GM23338 (cell line): ENCODE measurements at regions not wholly inside any gene's neighbourhood (a gene's known extent, or its start where the extent isn't known, plus 50 kb on each side); places are given as distances from the start of the nearest gene placed in this dataset.

Source experiments
- ATAC-seq: fragments of 200-7000 bp; cut with Tn5 transposase; 3 replicates; pipeline ENCODE4 v1.9.1; 2020
- DNase-seq: peaks from one replicate; pipeline ENCODE4 v3.0.0-alpha.2; 2015; ENCODE audit warnings: low spot score
- H2AFZ ChIP-seq: fragments of 200-600 bp; sonication (generic); 2 replicates; pipeline ENCODE4 v1.8.0; 2016; ENCODE audit warnings: antibody characterized with exemption, mild to moderate bottlenecking, moderate library complexity
- H3F3A ChIP-seq: fragments of 200-600 bp; sonication (generic); replicated peaks from 2 replicates; pipeline ENCODE4 v1.8.0; 2017; ENCODE audit warnings: antibody characterized with exemption, mixed run types, low read depth
- H3K27ac ChIP-seq: fragments of 200-600 bp; sonication (generic); 2 replicates; pipeline ENCODE4 v1.6.1; 2016; ENCODE audit warnings: low read depth
- H3K27me3 ChIP-seq: fragments of 200-600 bp; sonication (generic); 2 replicates; pipeline ENCODE4 v1.8.0; 2016; ENCODE audit warnings: mild to moderate bottlenecking, mixed run types, moderate library complexity; ENCODE audit not compliant: insufficient read depth
- H3K36me3 ChIP-seq: fragments of 200-600 bp; sonication (generic); 2 replicates; pipeline ENCODE4 v1.8.0; 2016; ENCODE audit warnings: mild to moderate bottlenecking; ENCODE audit not compliant: insufficient read depth
- H3K4me1 ChIP-seq: fragments of 200-600 bp; sonication (generic); 2 replicates; pipeline ENCODE4 v1.8.0; 2016; ENCODE audit warnings: mild to moderate bottlenecking, moderate library complexity; ENCODE audit not compliant: insufficient read depth
- H3K4me2 ChIP-seq: fragments of 200-600 bp; sonication (generic); 2 replicates; pipeline ENCODE4 v1.7.1; 2017; ENCODE audit warnings: mixed run types
- H3K4me3 ChIP-seq: fragments of 200-600 bp; sonication (generic); 2 replicates; pipeline ENCODE4 v1.6.1; 2016; ENCODE audit warnings: mixed run types
- H3K79me2 ChIP-seq: fragments of 200-600 bp; sonication (generic); replicated peaks from 2 replicates; pipeline ENCODE4 v1.8.0; 2017; ENCODE audit warnings: mild to moderate bottlenecking; ENCODE audit not compliant: insufficient read depth
- H3K9me2 ChIP-seq: fragments of 200-600 bp; sonication (generic); 2 replicates; pipeline ENCODE4 v1.8.0; 2017; ENCODE audit not compliant: insufficient read depth
- H4K20me1 ChIP-seq: fragments of 200-600 bp; sonication (generic); replicated peaks from 2 replicates; pipeline ENCODE4 v1.8.0; 2017; ENCODE audit warnings: mild to moderate bottlenecking; ENCODE audit not compliant: insufficient read depth
- H3K27ac Mint-ChIP-seq: 2 replicates; pipeline ENCODE4 v1.8.0; 2020; ENCODE audit warnings: inconsistent platforms, mild to moderate bottlenecking, moderate library complexity, mixed read lengths
- H3K27me3 Mint-ChIP-seq: 3 replicates; pipeline ENCODE4 v1.8.0; 2022; ENCODE audit warnings: low read depth, mild to moderate bottlenecking, moderate library complexity, mixed read lengths, inconsistent platforms; ENCODE audit not compliant: insufficient read depth, poor library complexity
- H3K36me3 Mint-ChIP-seq: 3 replicates; pipeline ENCODE4 v1.8.0; 2021; ENCODE audit warnings: low read depth, mild to moderate bottlenecking, inconsistent platforms, moderate library complexity, mixed read lengths
- H3K4me1 Mint-ChIP-seq: 3 replicates; pipeline ENCODE4 v1.8.0; 2020; ENCODE audit warnings: mild to moderate bottlenecking, inconsistent platforms, mixed read lengths
- H3K4me3 Mint-ChIP-seq: 3 replicates; pipeline ENCODE4 v1.8.0; 2021; ENCODE audit warnings: moderate library complexity, mild to moderate bottlenecking, inconsistent platforms, mixed read lengths
- H3K9me3 Mint-ChIP-seq: 3 replicates; pipeline ENCODE4 v1.8.0; 2020; ENCODE audit warnings: moderate library complexity, mild to moderate bottlenecking, inconsistent platforms, mixed read lengths
- CREB1 ChIP-seq: fragments of 250-450 bp; sonication (Bioruptor Pico); IDR thresholded peaks from 2 replicates; pipeline ENCODE4 v1.5.0; 2020; ENCODE audit warnings: low read depth, mild to moderate bottlenecking, moderate library complexity
- ETS1 ChIP-seq: IDR thresholded peaks from 2 replicates; pipeline ENCODE4 v1.6.1; 2016; ENCODE audit warnings: antibody characterized with exemption
- EZH2 ChIP-seq: fragments of 200-600 bp; sonication (generic); IDR thresholded peaks from one replicate; pipeline ENCODE4 v1.8.0; 2017; ENCODE audit warnings: antibody characterized with exemption, mild to moderate bottlenecking, low read depth; ENCODE audit not compliant: unreplicated experiment
- EZH2phosphoT487 ChIP-seq: fragments of 200-600 bp; sonication (generic); IDR thresholded peaks from one replicate; pipeline ENCODE4 v1.8.1; 2018; ENCODE audit warnings: antibody characterized with exemption; ENCODE audit not compliant: unreplicated experiment
- JUNB ChIP-seq: IDR thresholded peaks from one replicate; pipeline ENCODE4 v1.6.1; 2016; ENCODE audit warnings: antibody characterized with exemption; ENCODE audit not compliant: unreplicated experiment
- NANOG ChIP-seq: IDR thresholded peaks from 2 replicates; pipeline ENCODE4 v1.6.1; 2016; ENCODE audit warnings: antibody characterized with exemption, borderline replicate concordance
- POLR2AphosphoS5 ChIP-seq: IDR thresholded peaks from 2 replicates; pipeline ENCODE4 v1.6.1; 2016; ENCODE audit warnings: antibody characterized with exemption, low read depth
- STAT1 ChIP-seq: IDR thresholded peaks from one replicate; pipeline ENCODE4 v1.6.1; 2016; ENCODE audit warnings: antibody characterized with exemption; ENCODE audit not compliant: unreplicated experiment
- ZNF114 ChIP-seq: fragments of 250-450 bp; sonication (Bioruptor Pico); IDR thresholded peaks from 2 replicates; pipeline ENCODE4 v1.5.0; 2020; ENCODE audit warnings: mild to moderate bottlenecking, moderate library complexity
- ZNF331 ChIP-seq: fragments of 250-450 bp; sonication (Bioruptor Pico); IDR thresholded peaks from 2 replicates; pipeline ENCODE4 v1.5.0; 2020; ENCODE audit warnings: low read depth, mild to moderate bottlenecking, moderate library complexity
- TF ChIP-seq, protein P1 (sequence below): fragments of 250-450 bp; sonication (Bioruptor Pico); IDR thresholded peaks from 2 replicates; pipeline ENCODE4 v1.5.0; 2020; ENCODE audit warnings: mild to moderate bottlenecking, moderate library complexity
- TF ChIP-seq, protein P2 (sequence below), 2 experiments: fragments of 200-600 bp in 1 of 2; sonication (generic) in 1 of 2; conservative IDR thresholded peaks; 2 replicates each; pipeline versions ENCODE4 v1.5.1 to v1.6.1; 2016 to 2017; ENCODE audit warnings: antibody characterized with exemption in 2 of 2, low read depth in 2 of 2, mild to moderate bottlenecking in 2 of 2, moderate library complexity in 1 of 2
- TF ChIP-seq, protein P3 (sequence below): IDR thresholded peaks from one replicate; pipeline ENCODE4 v1.6.1; 2018; ENCODE audit warnings: antibody characterized with exemption; ENCODE audit not compliant: unreplicated experiment

DNA sequence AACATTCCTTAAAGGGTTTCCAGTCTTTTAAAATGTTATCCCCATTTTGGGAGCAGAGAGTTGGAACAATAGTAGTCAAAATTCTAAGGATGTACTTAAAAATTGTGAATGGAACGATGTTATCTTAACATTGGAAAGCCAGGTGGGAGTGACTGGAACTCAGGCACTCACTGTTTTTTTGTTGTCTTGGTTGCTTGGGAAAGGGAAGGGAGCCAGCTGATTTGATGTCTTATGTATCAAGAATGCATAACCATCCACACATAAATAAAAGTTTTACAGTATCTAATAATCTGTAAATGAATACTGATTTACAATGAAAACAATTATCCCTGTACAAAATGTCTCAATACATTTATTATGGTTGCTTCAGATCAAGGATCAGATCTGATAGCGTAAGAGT lies 88.7 kb downstream of the SLC10A2 start:
- no peaks in the 10 kb centered on the region for H3F3A ChIP-seq
- no peak overlapping the region for H3K27ac ChIP-seq
- ATAC-seq: no peak
- no peaks in the 10 kb centered on the region for H3K36me3 ChIP-seq
- H3K4me3 ChIP-seq: no peak overlapping the region
- no peaks in the 10 kb centered on the region for H3K27me3 Mint-ChIP-seq
- no peaks in the 10 kb centered on the region for H3K4me1 ChIP-seq
- no peaks in the 10 kb centered on the region for H3K9me3 Mint-ChIP-seq
- no peak overlapping the region for H3K4me3 Mint-ChIP-seq
- TF ChIP-seq POLR2AphosphoS5: no peak
- no peak for TF ChIP-seq CREB1 (CRISPR knock-in tag)
- no peak for TF ChIP-seq NANOG
- no peak for TF ChIP-seq ZNF331
- no peak for TF ChIP-seq EZH2
- TF ChIP-seq ETS1: no peak
- no peak for TF ChIP-seq ZNF114 (CRISPR knock-in tag)
- TF ChIP-seq, protein P1, sequence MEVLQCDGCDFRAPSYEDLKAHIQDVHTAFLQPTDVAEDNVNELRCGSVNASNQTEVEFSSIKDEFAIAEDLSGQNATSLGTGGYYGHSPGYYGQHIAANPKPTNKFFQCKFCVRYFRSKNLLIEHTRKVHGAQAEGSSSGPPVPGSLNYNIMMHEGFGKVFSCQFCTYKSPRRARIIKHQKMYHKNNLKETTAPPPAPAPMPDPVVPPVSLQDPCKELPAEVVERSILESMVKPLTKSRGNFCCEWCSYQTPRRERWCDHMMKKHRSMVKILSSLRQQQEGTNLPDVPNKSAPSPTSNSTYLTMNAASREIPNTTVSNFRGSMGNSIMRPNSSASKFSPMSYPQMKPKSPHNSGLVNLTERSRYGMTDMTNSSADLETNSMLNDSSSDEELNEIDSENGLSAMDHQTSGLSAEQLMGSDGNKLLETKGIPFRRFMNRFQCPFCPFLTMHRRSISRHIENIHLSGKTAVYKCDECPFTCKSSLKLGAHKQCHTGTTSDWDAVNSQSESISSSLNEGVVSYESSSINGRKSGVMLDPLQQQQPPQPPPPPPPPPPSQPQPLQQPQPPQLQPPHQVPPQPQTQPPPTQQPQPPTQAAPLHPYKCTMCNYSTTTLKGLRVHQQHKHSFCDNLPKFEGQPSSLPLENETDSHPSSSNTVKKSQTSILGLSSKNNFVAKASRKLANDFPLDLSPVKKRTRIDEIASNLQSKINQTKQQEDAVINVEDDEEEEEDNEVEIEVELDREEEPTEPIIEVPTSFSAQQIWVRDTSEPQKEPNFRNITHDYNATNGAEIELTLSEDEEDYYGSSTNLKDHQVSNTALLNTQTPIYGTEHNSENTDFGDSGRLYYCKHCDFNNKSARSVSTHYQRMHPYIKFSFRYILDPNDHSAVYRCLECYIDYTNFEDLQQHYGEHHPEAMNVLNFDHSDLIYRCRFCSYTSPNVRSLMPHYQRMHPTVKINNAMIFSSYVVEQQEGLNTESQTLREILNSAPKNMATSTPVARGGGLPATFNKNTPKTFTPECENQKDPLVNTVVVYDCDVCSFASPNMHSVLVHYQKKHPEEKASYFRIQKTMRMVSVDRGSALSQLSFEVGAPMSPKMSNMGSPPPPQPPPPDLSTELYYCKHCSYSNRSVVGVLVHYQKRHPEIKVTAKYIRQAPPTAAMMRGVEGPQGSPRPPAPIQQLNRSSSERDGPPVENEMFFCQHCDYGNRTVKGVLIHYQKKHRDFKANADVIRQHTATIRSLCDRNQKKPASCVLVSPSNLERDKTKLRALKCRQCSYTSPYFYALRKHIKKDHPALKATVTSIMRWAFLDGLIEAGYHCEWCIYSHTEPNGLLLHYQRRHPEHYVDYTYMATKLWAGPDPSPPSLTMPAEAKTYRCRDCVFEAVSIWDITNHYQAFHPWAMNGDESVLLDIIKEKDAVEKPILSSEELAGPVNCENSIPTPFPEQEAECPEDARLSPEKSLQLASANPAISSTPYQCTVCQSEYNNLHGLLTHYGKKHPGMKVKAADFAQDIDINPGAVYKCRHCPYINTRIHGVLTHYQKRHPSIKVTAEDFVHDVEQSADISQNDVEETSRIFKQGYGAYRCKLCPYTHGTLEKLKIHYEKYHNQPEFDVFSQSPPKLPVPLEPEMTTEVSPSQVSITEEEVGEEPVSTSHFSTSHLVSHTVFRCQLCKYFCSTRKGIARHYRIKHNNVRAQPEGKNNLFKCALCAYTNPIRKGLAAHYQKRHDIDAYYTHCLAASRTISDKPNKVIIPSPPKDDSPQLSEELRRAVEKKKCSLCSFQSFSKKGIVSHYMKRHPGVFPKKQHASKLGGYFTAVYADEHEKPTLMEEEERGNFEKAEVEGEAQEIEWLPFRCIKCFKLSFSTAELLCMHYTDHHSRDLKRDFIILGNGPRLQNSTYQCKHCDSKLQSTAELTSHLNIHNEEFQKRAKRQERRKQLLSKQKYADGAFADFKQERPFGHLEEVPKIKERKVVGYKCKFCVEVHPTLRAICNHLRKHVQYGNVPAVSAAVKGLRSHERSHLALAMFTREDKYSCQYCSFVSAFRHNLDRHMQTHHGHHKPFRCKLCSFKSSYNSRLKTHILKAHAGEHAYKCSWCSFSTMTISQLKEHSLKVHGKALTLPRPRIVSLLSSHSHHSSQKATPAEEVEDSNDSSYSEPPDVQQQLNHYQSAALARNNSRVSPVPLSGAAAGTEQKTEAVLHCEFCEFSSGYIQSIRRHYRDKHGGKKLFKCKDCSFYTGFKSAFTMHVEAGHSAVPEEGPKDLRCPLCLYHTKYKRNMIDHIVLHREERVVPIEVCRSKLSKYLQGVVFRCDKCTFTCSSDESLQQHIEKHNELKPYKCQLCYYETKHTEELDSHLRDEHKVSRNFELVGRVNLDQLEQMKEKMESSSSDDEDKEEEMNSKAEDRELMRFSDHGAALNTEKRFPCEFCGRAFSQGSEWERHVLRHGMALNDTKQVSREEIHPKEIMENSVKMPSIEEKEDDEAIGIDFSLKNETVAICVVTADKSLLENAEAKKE (CRISPR knock-in tag): no peak
- TF ChIP-seq JUNB: no peak
- no peak for TF ChIP-seq EZH2phosphoT487
- TF ChIP-seq STAT1: no peak
- TF ChIP-seq, protein P2, sequence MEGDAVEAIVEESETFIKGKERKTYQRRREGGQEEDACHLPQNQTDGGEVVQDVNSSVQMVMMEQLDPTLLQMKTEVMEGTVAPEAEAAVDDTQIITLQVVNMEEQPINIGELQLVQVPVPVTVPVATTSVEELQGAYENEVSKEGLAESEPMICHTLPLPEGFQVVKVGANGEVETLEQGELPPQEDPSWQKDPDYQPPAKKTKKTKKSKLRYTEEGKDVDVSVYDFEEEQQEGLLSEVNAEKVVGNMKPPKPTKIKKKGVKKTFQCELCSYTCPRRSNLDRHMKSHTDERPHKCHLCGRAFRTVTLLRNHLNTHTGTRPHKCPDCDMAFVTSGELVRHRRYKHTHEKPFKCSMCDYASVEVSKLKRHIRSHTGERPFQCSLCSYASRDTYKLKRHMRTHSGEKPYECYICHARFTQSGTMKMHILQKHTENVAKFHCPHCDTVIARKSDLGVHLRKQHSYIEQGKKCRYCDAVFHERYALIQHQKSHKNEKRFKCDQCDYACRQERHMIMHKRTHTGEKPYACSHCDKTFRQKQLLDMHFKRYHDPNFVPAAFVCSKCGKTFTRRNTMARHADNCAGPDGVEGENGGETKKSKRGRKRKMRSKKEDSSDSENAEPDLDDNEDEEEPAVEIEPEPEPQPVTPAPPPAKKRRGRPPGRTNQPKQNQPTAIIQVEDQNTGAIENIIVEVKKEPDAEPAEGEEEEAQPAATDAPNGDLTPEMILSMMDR (conservative IDR thresholded peaks at IDR 0.05; ENCODE audit: low read depth in 2 of 2): no peak
- TF ChIP-seq, protein P3, sequence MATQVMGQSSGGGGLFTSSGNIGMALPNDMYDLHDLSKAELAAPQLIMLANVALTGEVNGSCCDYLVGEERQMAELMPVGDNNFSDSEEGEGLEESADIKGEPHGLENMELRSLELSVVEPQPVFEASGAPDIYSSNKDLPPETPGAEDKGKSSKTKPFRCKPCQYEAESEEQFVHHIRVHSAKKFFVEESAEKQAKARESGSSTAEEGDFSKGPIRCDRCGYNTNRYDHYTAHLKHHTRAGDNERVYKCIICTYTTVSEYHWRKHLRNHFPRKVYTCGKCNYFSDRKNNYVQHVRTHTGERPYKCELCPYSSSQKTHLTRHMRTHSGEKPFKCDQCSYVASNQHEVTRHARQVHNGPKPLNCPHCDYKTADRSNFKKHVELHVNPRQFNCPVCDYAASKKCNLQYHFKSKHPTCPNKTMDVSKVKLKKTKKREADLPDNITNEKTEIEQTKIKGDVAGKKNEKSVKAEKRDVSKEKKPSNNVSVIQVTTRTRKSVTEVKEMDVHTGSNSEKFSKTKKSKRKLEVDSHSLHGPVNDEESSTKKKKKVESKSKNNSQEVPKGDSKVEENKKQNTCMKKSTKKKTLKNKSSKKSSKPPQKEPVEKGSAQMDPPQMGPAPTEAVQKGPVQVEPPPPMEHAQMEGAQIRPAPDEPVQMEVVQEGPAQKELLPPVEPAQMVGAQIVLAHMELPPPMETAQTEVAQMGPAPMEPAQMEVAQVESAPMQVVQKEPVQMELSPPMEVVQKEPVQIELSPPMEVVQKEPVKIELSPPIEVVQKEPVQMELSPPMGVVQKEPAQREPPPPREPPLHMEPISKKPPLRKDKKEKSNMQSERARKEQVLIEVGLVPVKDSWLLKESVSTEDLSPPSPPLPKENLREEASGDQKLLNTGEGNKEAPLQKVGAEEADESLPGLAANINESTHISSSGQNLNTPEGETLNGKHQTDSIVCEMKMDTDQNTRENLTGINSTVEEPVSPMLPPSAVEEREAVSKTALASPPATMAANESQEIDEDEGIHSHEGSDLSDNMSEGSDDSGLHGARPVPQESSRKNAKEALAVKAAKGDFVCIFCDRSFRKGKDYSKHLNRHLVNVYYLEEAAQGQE: no peak
- no peaks in the 10 kb centered on the region for H3K36me3 Mint-ChIP-seq
- peaks cover 7% of the 10 kb centered on the region; the same call in 2 of the 3 replicates for H3K4me1 Mint-ChIP-seq
- H3K27ac Mint-ChIP-seq: no peak overlapping the region
- no peak for DNase-seq
- H4K20me1 ChIP-seq: no peaks in the 10 kb centered on the region
- H3K4me2 ChIP-seq: no peak overlapping the region
- no peaks in the 10 kb centered on the region for H3K79me2 ChIP-seq
- no peak overlapping the region for H2AFZ ChIP-seq
- H3K27me3 ChIP-seq: no peaks in the 10 kb centered on the region
- H3K9me2 ChIP-seq: no peaks in the 10 kb centered on the region; the same call in 1 of the 2 replicates
